Osteoblast (primary cell): ENCODE measurements at regions not wholly inside any gene's neighbourhood (a gene's known extent, or its start where the extent isn't known, plus 50 kb on each side); places are given as distances from the start of the nearest gene placed in this dataset.
"Not testable (repeated sequence)": the region's sequence is repeated elsewhere in the genome, so short reads cannot be mapped to it uniquely, and the experiment has no call there.

ENCODE experiments used
- DNase-seq: peaks from one replicate; pipeline ENCODE4 v3.0.0; 2011; ENCODE audit warnings: low spot score, mixed read lengths; ENCODE audit not compliant: insufficient read length; ENCODE audit errors: missing footprints
- H2AFZ ChIP-seq: 2 replicates; pipeline ENCODE4 v1.6.0; 2011; ENCODE audit warnings: mild to moderate bottlenecking, low read length
- H3K27ac ChIP-seq: 2 replicates; pipeline ENCODE4 v1.5.1; 2011; ENCODE audit warnings: mild to moderate bottlenecking, low read depth, low read length, moderate library complexity
- H3K27me3 ChIP-seq: 2 replicates; pipeline ENCODE4 v1.6.0; 2012; ENCODE audit warnings: mild to moderate bottlenecking, control low read depth, inconsistent platforms, low read length, moderate library complexity; ENCODE audit not compliant: insufficient read depth
- H3K36me3 ChIP-seq: 2 replicates; pipeline ENCODE4 v1.5.1; 2011; ENCODE audit warnings: mild to moderate bottlenecking, low read length, control low read depth, moderate library complexity; ENCODE audit not compliant: insufficient read depth
- H3K4me1 ChIP-seq: 2 replicates; pipeline ENCODE4 v1.5.1; 2011; ENCODE audit warnings: mild to moderate bottlenecking, low read length, control low read depth, moderate library complexity; ENCODE audit not compliant: insufficient read depth
- H3K4me2 ChIP-seq: 2 replicates; pipeline ENCODE4 v1.6.0; 2011; ENCODE audit warnings: mild to moderate bottlenecking, low read length; ENCODE audit not compliant: insufficient read depth
- H3K4me3 ChIP-seq: fragments of 200-600 bp; sonication (generic); 3 replicates; pipeline ENCODE4 v1.5.1; 2012; ENCODE audit warnings: mild to moderate bottlenecking, low read length, inconsistent platforms; ENCODE audit not compliant: insufficient read depth
- H3K79me2 ChIP-seq: 2 replicates; pipeline ENCODE4 v1.6.0; 2012; ENCODE audit warnings: mild to moderate bottlenecking, low read length, control low read depth, inconsistent platforms; ENCODE audit not compliant: insufficient read depth
- H3K9me3 ChIP-seq: 2 replicates; pipeline ENCODE4 v1.5.1; 2011; ENCODE audit warnings: low read depth, low read length, control low read depth
- H4K20me1 ChIP-seq: 2 replicates; pipeline ENCODE4 v1.6.0; 2012; ENCODE audit warnings: mild to moderate bottlenecking, low read length, control low read depth; ENCODE audit not compliant: insufficient read depth
- CTCF ChIP-seq: IDR thresholded peaks from 2 replicates; pipeline ENCODE4 v1.5.1; 2011; ENCODE audit warnings: mild to moderate bottlenecking, low read depth, low read length, moderate library complexity; ENCODE audit errors: extremely low read depth

DNA sequence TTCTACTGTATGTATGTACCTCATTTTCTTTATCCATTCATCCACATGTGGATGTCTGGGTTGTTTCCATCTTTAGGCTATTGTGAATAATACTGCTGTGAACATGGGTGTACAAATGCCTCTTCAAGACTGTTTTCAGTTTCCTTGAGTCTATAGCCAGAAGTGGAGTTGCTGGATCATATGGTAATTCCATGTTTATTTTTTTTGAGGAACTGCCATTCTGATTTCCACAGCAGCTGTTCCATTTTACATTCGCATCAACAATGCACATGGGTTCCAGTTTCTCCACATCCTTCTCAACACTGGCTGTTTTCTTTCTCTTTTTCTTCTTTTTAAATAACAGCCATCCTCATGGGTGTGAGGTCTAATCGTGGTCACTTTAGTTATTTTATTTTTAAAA is 69.9 kb upstream of the CTBP2 start:
- Histone ChIP-seq H4K20me1 (no peaks in the 10 kb centered on the region), H2AFZ (no peak overlapping the region), H3K4me3 (no peak overlapping the region), H3K36me3 (no peaks in the 10 kb centered on the region), H3K4me1 (peaks cover 16% of the 10 kb centered on the region), H3K27ac (no peak overlapping the region), H3K27me3 (no peaks in the 10 kb centered on the region), H3K9me3 (no peaks in the 10 kb centered on the region), H3K4me2 (no peak overlapping the region), H3K79me2 (no peaks in the 10 kb centered on the region)
- no peak for TF ChIP-seq CTCF
- DNase-seq: no peak

DNA sequence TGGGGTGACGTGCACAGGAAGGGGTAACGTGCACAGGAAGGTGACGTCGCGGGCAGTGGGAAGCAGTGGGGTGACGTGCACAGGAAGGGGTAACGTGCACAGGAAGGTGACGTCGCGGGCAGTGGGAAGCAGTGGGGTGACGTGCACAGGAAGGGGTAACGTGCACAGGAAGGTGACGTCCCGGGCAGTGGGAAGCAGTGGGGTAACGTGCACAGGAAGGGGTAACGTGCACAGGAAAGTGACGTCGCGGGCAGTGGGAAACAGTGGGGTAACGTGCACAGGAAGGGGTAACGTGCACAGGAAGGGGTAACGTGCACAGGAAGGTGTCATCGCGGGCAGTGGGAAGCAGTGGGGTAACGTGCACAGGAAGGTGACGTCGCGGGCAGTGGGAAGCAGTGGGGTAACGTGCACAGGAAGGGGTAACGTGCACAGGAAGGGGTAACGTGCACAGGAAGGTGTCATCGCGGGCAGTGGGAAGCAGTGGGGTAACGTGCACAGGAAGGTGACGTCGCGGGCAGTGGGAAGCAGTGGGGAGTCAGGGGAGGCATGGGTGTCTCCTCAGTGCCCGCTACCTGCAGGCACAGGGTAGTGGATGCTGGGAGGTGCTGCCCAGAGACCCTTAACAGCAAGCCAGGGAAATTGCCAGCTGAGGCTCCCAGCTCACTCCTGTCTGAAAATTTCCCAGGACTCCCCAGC is 68.0 kb upstream of the CTBP2 start:
- not testable (repeated sequence) for H3K27me3 ChIP-seq, H3K4me2 ChIP-seq, DNase-seq, H3K36me3 ChIP-seq, H3K79me2 ChIP-seq, H3K9me3 ChIP-seq, H3K27ac ChIP-seq, H3K4me3 ChIP-seq, H2AFZ ChIP-seq, H4K20me1 ChIP-seq
- H3K4me1 ChIP-seq: peaks cover 16% of the 10 kb centered on the region

DNA sequence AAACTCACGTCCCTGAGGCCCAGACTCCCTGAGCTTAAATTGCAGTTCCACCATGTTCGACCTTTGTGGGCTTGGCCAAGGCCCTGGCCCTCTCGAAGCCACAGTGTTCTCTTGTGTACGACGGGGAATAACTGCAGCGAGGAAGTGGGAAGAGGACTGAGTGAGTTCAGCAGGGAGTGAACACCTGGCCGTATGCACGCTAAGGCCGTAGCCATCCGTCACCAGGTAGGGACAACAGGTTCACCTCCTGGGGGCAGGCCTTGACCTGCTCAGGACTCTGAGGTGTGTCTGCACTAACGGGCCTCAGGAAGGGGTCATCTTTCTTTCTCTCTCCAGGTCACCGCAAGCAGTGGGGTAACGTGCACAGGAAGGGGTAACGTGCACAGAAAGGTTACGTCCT is 67.2 kb upstream of the CTBP2 start:
- H3K36me3 ChIP-seq: no peaks in the 10 kb centered on the region
- no peaks in the 10 kb centered on the region for H3K9me3 ChIP-seq
- no peaks in the 10 kb centered on the region for H4K20me1 ChIP-seq
- no peak overlapping the region for H3K4me3 ChIP-seq
- peaks cover 12% of the 10 kb centered on the region for H3K4me1 ChIP-seq
- no peak overlapping the region for H3K4me2 ChIP-seq
- TF ChIP-seq CTCF: no peak
- H3K27ac ChIP-seq: no peak overlapping the region
- peaks cover 3% of the 10 kb centered on the region for H3K27me3 ChIP-seq
- H3K79me2 ChIP-seq: no peaks in the 10 kb centered on the region
- H2AFZ ChIP-seq: no peak overlapping the region
- DNase-seq: no peak

DNA sequence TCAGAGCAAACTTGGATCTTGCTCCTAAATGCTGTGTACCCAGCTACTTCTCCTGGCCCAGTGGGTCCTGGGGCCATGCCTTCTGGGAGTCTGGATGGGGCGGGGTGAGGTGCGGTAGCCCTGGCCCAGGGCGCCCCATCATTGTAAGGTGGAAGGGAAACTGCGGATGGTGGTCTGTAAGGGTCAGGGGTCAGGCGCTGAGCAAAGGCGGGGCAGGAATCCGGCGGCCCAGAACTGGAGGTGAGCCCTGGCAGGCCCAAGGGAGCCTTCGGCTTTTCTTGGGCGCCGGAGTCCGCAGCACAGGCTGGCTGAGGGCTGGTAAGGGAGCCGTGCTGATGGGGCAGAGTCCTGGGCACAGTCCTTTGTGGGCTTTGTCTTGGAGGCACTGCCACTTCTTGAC is 66.5 kb upstream of the CTBP2 start:
- H3K4me1 ChIP-seq: peaks cover 9% of the 10 kb centered on the region

More for the DNA sequence above, 66.5 kb upstream of the CTBP2 start:
- Histone ChIP-seq H3K27ac (no peak overlapping the region), H2AFZ (no peak overlapping the region), H3K27me3 (peaks cover 7% of the 10 kb centered on the region), H3K36me3 (no peaks in the 10 kb centered on the region), H3K4me3 (no peak overlapping the region), H3K79me2 (no peaks in the 10 kb centered on the region), H4K20me1 (no peaks in the 10 kb centered on the region), H3K4me2 (no peak overlapping the region), H3K9me3 (no peaks in the 10 kb centered on the region)
- DNase-seq: no peak
- TF ChIP-seq CTCF: no peak
